GM12892 (cell line): ENCODE measurements at regions not wholly inside any gene's neighbourhood (a gene's known extent, or its start where the extent isn't known, plus 50 kb on each side); places are given as distances from the start of the nearest gene placed in this dataset.

Experiments used
- POLR2A ChIP-seq: IDR thresholded peaks from 2 replicates; pipeline ENCODE4 v1.6.1; 2011; ENCODE audit warnings: low read depth, low read length, control low read depth
- POLR2AphosphoS5 ChIP-seq: IDR thresholded peaks from 2 replicates; pipeline ENCODE4 v1.6.1; 2011; ENCODE audit warnings: low read depth, low read length, control low read depth
- TAF1 ChIP-seq: IDR thresholded peaks from 2 replicates; pipeline ENCODE4 v1.6.1; 2011; ENCODE audit warnings: low read depth, mild to moderate bottlenecking, control low read depth, low read length, borderline replicate concordance

DNA sequence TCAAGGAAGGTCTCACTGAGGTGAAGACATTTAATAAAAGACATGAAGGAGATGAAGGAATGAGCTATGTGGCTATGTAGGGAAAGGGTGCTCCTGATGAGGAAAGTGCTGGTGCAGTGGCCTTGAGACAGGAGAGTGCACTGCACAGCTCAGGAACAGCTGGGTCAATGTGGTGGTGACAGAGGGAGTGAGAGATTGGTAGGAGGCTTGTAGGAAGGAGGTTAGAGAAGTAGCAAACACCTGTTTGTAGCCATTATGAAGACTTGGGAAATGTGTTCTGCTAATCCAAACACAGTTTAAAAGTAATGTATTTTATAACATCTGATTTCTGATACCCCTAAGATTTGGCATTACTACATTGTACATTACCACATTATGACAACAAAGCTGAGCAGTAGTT lies 115.1 kb upstream of the MTAP start:
- TF ChIP-seq POLR2A (no peak), POLR2AphosphoS5 (no peak), TAF1 (no peak)
